ENCODE measurements at regions not wholly inside any gene's neighbourhood (a gene's known extent, or its start where the extent isn't known, plus 50 kb on each side); places are given as distances from the start of the nearest gene placed in this dataset.

DNA sequence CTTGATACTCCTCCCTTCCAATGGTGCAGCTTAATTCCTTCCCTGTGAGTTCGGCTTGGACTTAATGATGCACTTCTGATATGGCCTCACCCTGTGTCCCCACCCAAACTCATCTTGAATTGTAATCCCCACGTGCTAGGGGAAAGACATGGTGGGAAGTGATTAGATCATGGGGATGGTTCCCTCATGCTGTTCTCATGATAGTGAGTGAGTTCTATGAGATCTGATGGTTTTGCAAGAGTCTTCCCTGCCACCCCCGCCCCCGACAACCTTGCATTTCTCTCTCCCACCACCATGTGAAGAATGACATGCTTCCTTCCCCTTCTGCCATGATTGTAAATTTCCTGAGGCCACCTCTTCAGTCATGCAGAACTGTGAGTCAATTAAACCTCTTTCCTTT lies 50.3 kb upstream of the HLA-G start:
- no peaks in the 10 kb centered on the region for H3K9me3 Mint-ChIP-seq
- no peak overlapping the region for H3K27ac Mint-ChIP-seq
- peaks cover 65% of the 10 kb centered on the region for H3K27me3 Mint-ChIP-seq
- TF ChIP-seq, protein P1, sequence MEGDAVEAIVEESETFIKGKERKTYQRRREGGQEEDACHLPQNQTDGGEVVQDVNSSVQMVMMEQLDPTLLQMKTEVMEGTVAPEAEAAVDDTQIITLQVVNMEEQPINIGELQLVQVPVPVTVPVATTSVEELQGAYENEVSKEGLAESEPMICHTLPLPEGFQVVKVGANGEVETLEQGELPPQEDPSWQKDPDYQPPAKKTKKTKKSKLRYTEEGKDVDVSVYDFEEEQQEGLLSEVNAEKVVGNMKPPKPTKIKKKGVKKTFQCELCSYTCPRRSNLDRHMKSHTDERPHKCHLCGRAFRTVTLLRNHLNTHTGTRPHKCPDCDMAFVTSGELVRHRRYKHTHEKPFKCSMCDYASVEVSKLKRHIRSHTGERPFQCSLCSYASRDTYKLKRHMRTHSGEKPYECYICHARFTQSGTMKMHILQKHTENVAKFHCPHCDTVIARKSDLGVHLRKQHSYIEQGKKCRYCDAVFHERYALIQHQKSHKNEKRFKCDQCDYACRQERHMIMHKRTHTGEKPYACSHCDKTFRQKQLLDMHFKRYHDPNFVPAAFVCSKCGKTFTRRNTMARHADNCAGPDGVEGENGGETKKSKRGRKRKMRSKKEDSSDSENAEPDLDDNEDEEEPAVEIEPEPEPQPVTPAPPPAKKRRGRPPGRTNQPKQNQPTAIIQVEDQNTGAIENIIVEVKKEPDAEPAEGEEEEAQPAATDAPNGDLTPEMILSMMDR (conservative IDR thresholded peaks at IDR 0.05) = no peak
- H3K4me1 Mint-ChIP-seq (ENCODE audit: unreplicated experiment) = no peaks in the 10 kb centered on the region
- H3K4me3 Mint-ChIP-seq = no peak overlapping the region
- H3K36me3 Mint-ChIP-seq = no peaks in the 10 kb centered on the region
- DNase-seq (ENCODE audit: extremely low spot score, unreplicated experiment) = no peak
